ENCODE measurements at regions not wholly inside any gene's neighbourhood (a gene's known extent, or its start where the extent isn't known, plus 50 kb on each side); places are given as distances from the start of the nearest gene placed in this dataset.

DNA sequence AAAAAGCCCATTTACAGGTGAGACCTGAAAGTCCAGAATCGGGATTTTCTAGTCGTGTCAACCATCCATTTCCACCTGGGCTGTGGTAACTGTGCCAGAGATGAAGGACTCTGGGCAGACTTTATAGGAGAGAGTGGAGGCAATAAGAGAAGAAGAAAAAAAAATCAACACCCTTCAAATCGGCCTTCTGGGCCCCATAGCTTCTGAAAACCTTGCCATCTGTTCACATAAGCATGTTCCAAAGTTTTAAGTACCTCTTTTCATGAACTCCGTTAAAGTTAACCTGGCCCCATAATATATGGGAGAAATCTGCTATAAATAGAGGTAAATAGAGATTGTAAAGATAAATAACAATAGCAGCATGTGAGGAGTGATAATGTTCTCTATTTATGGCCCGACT, 470.5 kb downstream of the MIAT start:
- Histone ChIP-seq H3K4me3 (ENCODE audit: extremely low read depth in 1 of 4, insufficient read depth in 2 of 4, low read depth in 3 of 4, low read length in 4 of 4) (no peak overlapping the region), H3K27ac (ENCODE audit: low read depth, low read length) (no peak overlapping the region), H3K9ac (replicated peaks in 1 of 4; ENCODE audit: extremely low read depth in 1 of 4, low read depth in 3 of 4, low read length in 3 of 4) (no peak overlapping the region), H3K4me1 (replicated peaks in 1 of 4; ENCODE audit: control insufficient read depth in 3 of 4, insufficient read depth in 4 of 4, low read length in 3 of 4) (no peaks in the 10 kb centered on the region), H4K20me1 (replicated peaks in 1 of 2; ENCODE audit: control insufficient read depth in 1 of 2, insufficient read depth in 2 of 2, low read length in 2 of 2) (no peaks in the 10 kb centered on the region), H3K56ac (replicated peaks; ENCODE audit: insufficient read length, low read depth, low read length) (no peak overlapping the region), H3K23me2 (ENCODE audit: low read depth, low read length) (no peaks in the 10 kb centered on the region), H4K5ac (ENCODE audit: insufficient read length, low read depth, low read length) (no peak overlapping the region), H4K8ac (ENCODE audit: extremely low read depth, insufficient read depth, low read length) (no peak overlapping the region), H3K4ac (replicated peaks; ENCODE audit: insufficient read length, low read depth, low read length) (no peak overlapping the region), H3K18ac (ENCODE audit: extremely low read depth, low read length) (no peak overlapping the region), H3K23ac (ENCODE audit: insufficient read length) (no peak overlapping the region), H3K36me3 (ENCODE audit: control insufficient read depth in 2 of 4, insufficient read depth in 4 of 4, low read length in 3 of 4) (no peaks in the 10 kb centered on the region), H2BK12ac (ENCODE audit: low read depth, low read length) (no peak overlapping the region), H2AK5ac (ENCODE audit: low read depth, low read length) (no peak overlapping the region), H3K14ac (ENCODE audit: insufficient read length) (no peak overlapping the region), H2BK20ac (ENCODE audit: low read length) (no peak overlapping the region), H3K79me2 (ENCODE audit: control insufficient read depth in 1 of 2, insufficient read depth in 2 of 2, low read length in 2 of 2) (no peaks in the 10 kb centered on the region), H2BK120ac (replicated peaks; ENCODE audit: low read depth, low read length) (no peak overlapping the region), H3K4me2 (ENCODE audit: insufficient read depth in 1 of 2, low read depth in 2 of 2, low read length in 2 of 2) (no peak overlapping the region), H2BK5ac (ENCODE audit: low read depth, low read length) (no peak overlapping the region), H3K79me1 (ENCODE audit: low read depth, low read length) (no peaks in the 10 kb centered on the region), H2BK15ac (ENCODE audit: low read length) (no peak overlapping the region), H3K9me3 (ENCODE audit: insufficient read depth in 2 of 2, low read depth in 1 of 2, low read length in 1 of 2) (no peaks in the 10 kb centered on the region), H3K27me3 (replicated peaks in 1 of 4; ENCODE audit: control insufficient read depth in 3 of 4, extremely low read depth in 1 of 4, insufficient read depth in 3 of 4, low read length in 3 of 4) (no peaks in the 10 kb centered on the region), H4K91ac (replicated peaks; ENCODE audit: insufficient read length, low read length) (no peak overlapping the region), H2AFZ (ENCODE audit: low read length) (no peak overlapping the region)
- POLR2A ChIA-PET (ENCODE audit: partially characterized antibody) = no interaction called here
- DNase-seq (ENCODE audit: low read depth in 1 of 2, low spot score in 2 of 2) (no peak), FAIRE-seq (no peak)
- CTCF ChIA-PET (ENCODE audit: partially characterized antibody) = interaction anchor here (0.9 kb wide), 1 partner anchor 291 kb away, joined by 4 read pairs; no protein-coding TSS in a partner anchor
- 93% methylated on average over 5 of the region's 5 CpGs; no CpG with 5 or more reads in 1 of the 2 experiments for WGBS, 2 experiments (ENCODE audit: extremely low coverage in 1 of 2, insufficient coverage in 1 of 2, insufficient read length in 1 of 2, insufficient replicate concordance in 2 of 2, low coverage in 1 of 2, low lambda C conversion rate in 2 of 2, missing lambda C conversion rate in 1 of 2)
- no peak for TF ChIP-seq GABPA (IDR thresholded peaks at IDR 0.05; ENCODE audit: borderline replicate concordance, insufficient read depth, low read length)
- TF ChIP-seq TAF7 (optimal IDR thresholded peaks at IDR 0.05; ENCODE audit: borderline replicate concordance, low read depth, low read length) = no peak
- TF ChIP-seq, protein P1, sequence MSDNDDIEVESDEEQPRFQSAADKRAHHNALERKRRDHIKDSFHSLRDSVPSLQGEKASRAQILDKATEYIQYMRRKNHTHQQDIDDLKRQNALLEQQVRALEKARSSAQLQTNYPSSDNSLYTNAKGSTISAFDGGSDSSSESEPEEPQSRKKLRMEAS (IDR thresholded peaks at IDR 0.05) = no peak
- no peak for TF ChIP-seq GTF2F1 (IDR thresholded peaks at IDR 0.05; ENCODE audit: borderline replicate concordance, low read depth, low read length)
- TF ChIP-seq CBX5 (IDR thresholded peaks at IDR 0.05; ENCODE audit: low read depth, low read length) = no peak
- TF ChIP-seq JUND (IDR thresholded peaks at IDR 0.05; ENCODE audit: low read length) = no peak
- TF ChIP-seq SUZ12 (IDR thresholded peaks at IDR 0.05; ENCODE audit: low read length) = no peak
- TF ChIP-seq TAF1 (IDR thresholded peaks at IDR 0.05; ENCODE audit: low read depth, low read length) = no peak
- TF ChIP-seq SIX5 (IDR thresholded peaks at IDR 0.05; ENCODE audit: low read depth, low read length) = no peak
- no peak for TF ChIP-seq BACH1 (IDR thresholded peaks at IDR 0.05; ENCODE audit: low read length)
- no peak for TF ChIP-seq CTBP2 (IDR thresholded peaks at IDR 0.05; ENCODE audit: borderline replicate concordance, insufficient read depth, insufficient read length, low read length)
- no peak for TF ChIP-seq ASH2L (IDR thresholded peaks at IDR 0.05; ENCODE audit: low read length)
- no peak for TF ChIP-seq SP4 (IDR thresholded peaks at IDR 0.05; ENCODE audit: low read length)
- no peak for TF ChIP-seq SIN3A (conservative IDR thresholded peaks at IDR 0.05 in 1 of 2, IDR thresholded peaks at IDR 0.05 in 1 of 2; ENCODE audit: low read depth in 1 of 2, low read length in 2 of 2)
- no peak for TF ChIP-seq SP1 (IDR thresholded peaks at IDR 0.05; ENCODE audit: low read depth, low read length)

Measured in H1 (cell line).